GM21390 (cell line): ENCODE measurements at regions not wholly inside any gene's neighbourhood (a gene's known extent, or its start where the extent isn't known, plus 50 kb on each side); places are given as distances from the start of the nearest gene placed in this dataset.

Experiments
- ATAC-seq: cut with Tn5 transposase; IDR thresholded peaks from one replicate; pipeline ENCODE4 v1.9.1; 2021; ENCODE audit not compliant: unreplicated experiment

- ATAC-seq, result no peak
Measured at GRCh38 chr7:136050462-136050847, 73.3 kb upstream of the MTPN start.

GRCh38 chr7:136049818-136050461, 72.8 kb upstream of the MTPN start:
- ATAC-seq, result no peak

GRCh38 chr7:136049117-136049516, 72.0 kb upstream of the MTPN start:
- ATAC-seq, result no peak

GRCh38 chr7:136046548-136046947, 69.4 kb upstream of the MTPN start:
- ATAC-seq, result no peak

GRCh38 chr7:136045992-136046391, 68.8 kb upstream of the MTPN start:
- ATAC-seq, result no peak

- no peak for ATAC-seq
Measured at GRCh38 chr7:136045181-136045580, 68.0 kb upstream of the MTPN start.

GRCh38 chr7:136039577-136040345, 62.6 kb upstream of the MTPN start:
- ATAC-seq, result no peak

DNA sequence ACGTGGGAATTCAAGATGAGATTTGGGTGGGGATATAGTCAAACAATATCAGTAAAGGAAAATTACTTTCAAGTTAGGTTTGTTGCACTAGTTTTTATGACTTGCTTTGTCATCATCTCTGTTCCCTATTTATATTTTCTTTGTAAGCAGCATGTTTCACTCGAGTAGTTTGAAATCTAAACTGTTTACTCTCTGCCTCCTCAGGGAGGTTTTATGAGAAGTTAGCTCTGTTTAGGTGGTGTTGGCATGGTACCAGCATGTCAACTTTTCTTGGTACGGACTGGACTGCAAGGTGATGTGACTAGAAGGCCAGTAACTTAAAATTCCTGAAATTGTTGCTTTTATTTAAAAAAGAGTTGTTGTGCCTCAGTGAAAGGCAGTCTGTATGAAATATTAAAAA, 59.2 kb upstream of the MTPN start:
- ATAC-seq, result no peak

DNA sequence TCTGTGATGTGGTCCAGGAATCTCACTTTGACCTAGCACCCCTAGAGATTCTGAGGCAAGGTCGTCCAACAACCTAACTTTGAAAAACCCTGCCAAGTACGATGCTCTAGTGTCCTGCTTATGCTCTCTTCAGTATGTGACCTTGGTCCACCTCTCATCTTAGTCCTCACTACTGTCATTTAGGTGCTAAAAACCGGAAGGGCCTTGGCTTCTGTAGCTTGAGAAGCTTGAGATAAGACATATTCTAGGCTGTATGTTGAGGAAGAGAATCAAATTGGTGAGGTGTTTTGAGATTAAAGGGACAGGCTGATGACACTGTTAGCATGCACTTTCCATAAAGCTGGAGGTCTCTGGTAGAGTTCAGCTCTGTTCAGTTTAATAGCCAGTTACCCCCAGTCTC, 57.0 kb upstream of the MTPN start:
- ATAC-seq, result no peak

DNA sequence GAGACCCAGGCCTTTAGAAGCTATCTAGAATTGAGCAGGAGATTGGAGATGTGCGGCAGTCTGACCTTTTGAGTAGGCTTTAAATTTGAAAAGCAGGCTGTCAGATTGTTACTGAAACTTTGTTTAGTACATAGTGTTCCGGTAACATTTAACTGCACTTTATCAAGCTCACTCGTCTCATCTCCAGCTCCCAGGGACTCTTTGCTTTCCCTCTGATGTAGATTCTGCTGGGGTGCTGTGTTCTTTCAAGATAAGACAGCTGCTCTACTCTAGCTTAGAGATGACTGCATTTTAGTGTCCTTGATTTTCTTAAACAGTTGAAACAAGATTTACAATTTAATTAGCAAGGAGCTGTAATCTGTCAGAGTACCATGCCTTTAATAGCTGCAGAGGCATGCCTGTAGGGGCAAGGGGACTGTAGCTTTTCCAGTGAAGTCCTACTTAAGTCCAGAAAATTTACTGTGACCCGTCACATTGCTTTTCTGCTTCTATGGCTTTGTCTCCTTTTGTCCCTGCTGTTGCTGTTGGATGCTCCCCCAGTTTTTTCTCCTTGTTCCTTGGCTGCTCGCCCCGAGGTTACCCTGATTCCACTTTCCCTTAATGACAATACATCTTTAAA, 56.4 kb upstream of the MTPN start:
- ATAC-seq, result no peak

DNA sequence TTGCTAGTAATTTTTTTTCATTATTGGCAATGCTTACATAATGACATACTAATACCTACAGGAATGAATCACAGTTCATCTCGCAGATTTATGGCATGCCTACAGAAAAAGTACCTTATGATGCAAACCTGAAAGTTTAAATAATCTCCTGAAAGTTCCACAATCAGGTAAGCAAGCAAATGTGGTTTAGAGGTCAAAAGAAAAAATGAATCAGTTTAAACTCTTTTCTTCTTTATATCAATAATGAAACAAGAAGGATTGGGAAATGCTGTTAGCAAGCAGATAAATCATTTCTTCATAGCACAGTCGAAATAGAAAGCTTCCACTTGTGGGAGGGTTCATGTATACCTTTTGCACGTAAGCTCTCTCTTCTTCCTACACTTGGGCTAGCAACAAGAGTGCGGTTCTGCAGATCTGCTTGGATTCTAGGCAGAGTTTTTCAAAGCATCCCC, 53.7 kb upstream of the MTPN start:
- peak; percentile 77 for ATAC-seq

- ATAC-seq, result no peak
Measured at GRCh38 chr7:136030330-136030729, 53.2 kb upstream of the MTPN start.

DNA sequence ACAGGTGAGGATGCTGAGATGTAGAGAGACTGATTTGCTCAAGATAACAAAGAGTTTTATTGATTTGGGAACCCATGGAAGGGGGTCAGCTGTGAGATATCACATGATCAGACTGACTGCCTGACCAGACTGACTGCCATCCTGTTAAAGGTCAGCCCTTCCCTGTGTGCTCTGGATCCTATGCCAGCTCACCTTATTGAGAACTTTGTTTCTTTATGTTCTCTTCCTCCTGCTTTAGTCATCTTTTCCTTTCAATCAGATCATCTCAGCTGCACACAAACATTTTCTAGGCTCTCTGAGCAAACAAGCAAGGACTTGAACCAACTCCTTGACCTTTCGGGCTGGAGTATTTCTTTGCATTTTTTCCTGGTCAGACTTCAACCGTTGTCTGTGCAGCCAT, 50.0 kb upstream of the MTPN start:
- no peak for ATAC-seq
